Activated CD4-positive, alpha-beta T cell treated with anti-CD3 and anti-CD28 coated beads, Interleukin-2, amount 10 ng/mL, durations not matched to agents 7 days and 5 days (primary cell): ENCODE measurements at regions not wholly inside any gene's neighbourhood (a gene's known extent, or its start where the extent isn't known, plus 50 kb on each side); places are given as distances from the start of the nearest gene placed in this dataset.
"Not testable (repeated sequence)": the region's sequence is repeated elsewhere in the genome, so short reads cannot be mapped to it uniquely, and the experiment has no call there.

Experiments
- CTCF ChIA-PET: fragments of 350-600 bp; sonication (Branson Sonifier 250); formaldehyde crosslinking; loops from one replicate; lab custom pipeline; 2021; ENCODE audit warnings: antibody characterized with exemption; lab: Charles Lee
- POLR2A ChIA-PET: fragments of 350-600 bp; sonication (Branson Sonifier 250); formaldehyde crosslinking; loops from one replicate; lab custom pipeline; 2021; ENCODE audit warnings: antibody characterized with exemption; lab: Charles Lee
- DNase-seq: peaks from one replicate; pipeline ENCODE4 v3.0.0-alpha.2; 2020
- H3K27ac Mint-ChIP-seq: one replicate; pipeline ENCODE4 v1.8.0; 2021; ENCODE audit warnings: mild to moderate bottlenecking, moderate library complexity, mixed read lengths
- H3K27me3 Mint-ChIP-seq: one replicate; pipeline ENCODE4 v1.8.0; 2021; ENCODE audit warnings: mixed read lengths
- H3K36me3 Mint-ChIP-seq: one replicate; pipeline ENCODE4 v1.8.0; 2021; ENCODE audit warnings: low read depth, mixed read lengths
- H3K4me1 Mint-ChIP-seq: one replicate; pipeline ENCODE4 v1.8.0; 2021; ENCODE audit warnings: mixed read lengths
- H3K4me3 Mint-ChIP-seq: one replicate; pipeline ENCODE4 v1.8.0; 2021; ENCODE audit warnings: mild to moderate bottlenecking, moderate library complexity, mixed read lengths
- H3K9me3 Mint-ChIP-seq: one replicate; pipeline ENCODE4 v1.8.0; 2021; ENCODE audit warnings: mixed read lengths

DNA sequence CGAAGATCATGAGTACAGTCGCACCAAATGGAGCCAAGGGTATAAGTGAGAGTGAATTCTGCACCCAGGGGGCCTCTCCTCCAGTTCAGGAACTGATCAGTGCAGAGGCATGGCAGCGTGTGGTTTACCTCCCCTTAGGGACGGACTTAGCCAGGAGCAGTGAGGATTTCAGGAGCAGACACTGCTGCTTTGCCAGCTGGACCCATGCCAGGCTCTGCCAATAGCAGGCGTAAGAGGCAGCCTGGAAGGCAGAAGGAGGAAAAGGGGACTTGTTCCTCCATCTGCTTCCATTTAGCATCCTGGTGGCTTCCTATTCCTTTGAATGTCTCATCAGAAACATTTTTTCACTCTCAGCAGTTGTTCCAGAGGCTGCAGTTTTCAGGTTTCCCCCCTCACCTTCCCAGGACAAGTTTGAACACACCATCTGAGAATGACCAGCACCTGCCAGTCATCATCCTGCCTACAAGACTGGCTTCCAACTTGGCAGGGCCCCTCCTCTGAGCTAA, 137.0 kb upstream of the LMNTD1 start:
- CTCF ChIA-PET, result no interaction called here
- DNase-seq, result no peak
- Mint-ChIP-seq H3K27me3 (no peaks in the 10 kb centered on the region), H3K9me3 (peaks cover 8% of the 10 kb centered on the region), H3K27ac (no peak overlapping the region), H3K4me1 (no peaks in the 10 kb centered on the region), H3K4me3 (no peak overlapping the region), H3K36me3 (no peaks in the 10 kb centered on the region)
- POLR2A ChIA-PET, result interaction anchor here (0.5 kb wide), 1 partner anchor 79 kb away, joined by 4 read pairs; no protein-coding TSS in a partner anchor

GRCh38 chr12:25690996-25691864, 138.1 kb upstream of the LMNTD1 start:
- Mint-ChIP-seq H3K36me3 (no peaks in the 10 kb centered on the region), H3K4me3 (no peak overlapping the region), H3K27me3 (no peaks in the 10 kb centered on the region), H3K27ac (no peak overlapping the region), H3K9me3 (peaks cover 5% of the 10 kb centered on the region), H3K4me1 (no peaks in the 10 kb centered on the region)
- DNase-seq, result no peak
- CTCF ChIA-PET, result interaction anchor here (0.6 kb wide), 1 partner anchor 42 kb away, joined by 3 read pairs; no protein-coding TSS in a partner anchor
- POLR2A ChIA-PET, result interaction anchor here (0.5 kb wide), 1 partner anchor 78 kb away, joined by 4 read pairs; no protein-coding TSS in a partner anchor

DNA sequence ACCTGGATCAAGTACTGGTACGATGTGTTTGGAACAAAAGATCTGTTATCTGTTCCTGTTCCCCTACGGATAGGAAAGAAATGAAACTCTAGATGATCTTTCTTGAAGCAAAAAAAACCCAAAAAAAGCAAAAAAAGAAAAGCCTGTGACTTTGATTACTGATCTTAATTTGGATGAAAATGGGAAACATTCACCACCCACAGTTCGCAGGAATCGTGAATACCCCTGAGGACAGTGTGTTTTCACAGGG, 138.7 kb upstream of the LMNTD1 start:
- POLR2A ChIA-PET, result no interaction called here
- no peak for DNase-seq
- Mint-ChIP-seq H3K4me1 (no peaks in the 10 kb centered on the region), H3K4me3 (no peak overlapping the region), H3K27ac (no peak overlapping the region), H3K9me3 (peaks cover 7% of the 10 kb centered on the region), H3K27me3 (no peaks in the 10 kb centered on the region), H3K36me3 (no peaks in the 10 kb centered on the region)
- CTCF ChIA-PET, result interaction anchor here (0.6 kb wide), 1 partner anchor 42 kb away, joined by 3 read pairs; no protein-coding TSS in a partner anchor

- H3K4me1 Mint-ChIP-seq, result no peaks in the 10 kb centered on the region
- no peak overlapping the region for H3K27ac Mint-ChIP-seq
- no peak for DNase-seq
- ChIA-PET POLR2A (no interaction called here), CTCF (interaction anchor here (0.6 to 0.7 kb wide), 2 partner anchors 13 to 43 kb away, joined by 3 read pairs; no protein-coding TSS in a partner anchor)
- H3K36me3 Mint-ChIP-seq, result no peaks in the 10 kb centered on the region
- H3K27me3 Mint-ChIP-seq, result no peaks in the 10 kb centered on the region
- peaks cover 3% of the 10 kb centered on the region for H3K9me3 Mint-ChIP-seq
- no peak overlapping the region for H3K4me3 Mint-ChIP-seq
Observed at GRCh38 chr12:25692115-25693035, 139.3 kb upstream of the LMNTD1 start.

DNA sequence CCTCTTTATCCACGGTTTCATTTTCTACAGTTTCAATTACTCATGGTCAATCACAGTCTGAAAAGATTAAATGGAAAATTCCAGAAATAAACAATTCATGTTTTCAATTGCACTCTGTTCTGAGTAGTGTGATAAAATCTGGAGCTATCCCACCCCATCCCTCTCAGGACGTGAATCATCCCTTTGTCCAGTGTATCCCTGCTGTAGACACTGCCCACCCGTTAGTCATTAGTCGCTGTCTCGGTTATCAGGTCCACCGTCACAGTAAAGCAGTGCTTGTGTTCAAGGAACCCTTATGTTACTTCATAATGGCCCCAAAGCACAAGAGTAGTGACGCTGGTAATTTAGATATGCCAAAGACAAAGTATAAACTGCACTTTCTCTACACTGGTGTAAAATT, 141.0 kb upstream of the LMNTD1 start:
- H3K27me3 Mint-ChIP-seq, result no peaks in the 10 kb centered on the region
- CTCF ChIA-PET, result no interaction called here
- no peaks in the 10 kb centered on the region for H3K4me1 Mint-ChIP-seq
- no peaks in the 10 kb centered on the region for H3K36me3 Mint-ChIP-seq
- H3K4me3 Mint-ChIP-seq, result no peak overlapping the region
- POLR2A ChIA-PET, result no interaction called here
- peaks cover 2% of the 10 kb centered on the region for H3K9me3 Mint-ChIP-seq
- no peak for DNase-seq
- H3K27ac Mint-ChIP-seq, result no peak overlapping the region

- no peak overlapping the region for H3K4me3 Mint-ChIP-seq
- no peak for DNase-seq
- H3K4me1 Mint-ChIP-seq, result no peaks in the 10 kb centered on the region
- H3K36me3 Mint-ChIP-seq, result no peaks in the 10 kb centered on the region
- no peaks in the 10 kb centered on the region for H3K27me3 Mint-ChIP-seq
- peaks cover 2% of the 10 kb centered on the region for H3K9me3 Mint-ChIP-seq
- POLR2A ChIA-PET, result no interaction called here
- CTCF ChIA-PET, result no interaction called here
- H3K27ac Mint-ChIP-seq, result no peak overlapping the region
Observed at GRCh38 chr12:25695574-25695973, 142.5 kb upstream of the LMNTD1 start.

DNA sequence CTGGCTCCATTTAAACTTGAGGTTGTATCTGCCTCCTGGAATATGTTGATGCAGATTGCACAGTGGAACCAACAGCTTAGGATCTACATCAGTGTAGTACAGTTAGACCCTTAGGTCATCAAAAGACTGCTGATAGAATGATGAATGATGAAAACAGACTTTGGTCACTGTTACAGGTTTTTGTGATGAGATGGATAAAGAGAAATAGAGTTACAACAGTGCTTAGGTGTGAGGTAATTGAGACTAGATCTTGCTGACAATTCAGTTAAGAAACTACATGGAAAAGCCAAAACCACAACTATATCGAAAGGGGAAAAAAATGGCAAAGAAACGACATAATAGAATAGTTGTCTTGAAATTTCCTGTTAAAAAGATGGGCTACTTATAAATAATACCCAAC, 145.7 kb upstream of the LMNTD1 start:
- CTCF ChIA-PET, result no interaction called here

DNA sequence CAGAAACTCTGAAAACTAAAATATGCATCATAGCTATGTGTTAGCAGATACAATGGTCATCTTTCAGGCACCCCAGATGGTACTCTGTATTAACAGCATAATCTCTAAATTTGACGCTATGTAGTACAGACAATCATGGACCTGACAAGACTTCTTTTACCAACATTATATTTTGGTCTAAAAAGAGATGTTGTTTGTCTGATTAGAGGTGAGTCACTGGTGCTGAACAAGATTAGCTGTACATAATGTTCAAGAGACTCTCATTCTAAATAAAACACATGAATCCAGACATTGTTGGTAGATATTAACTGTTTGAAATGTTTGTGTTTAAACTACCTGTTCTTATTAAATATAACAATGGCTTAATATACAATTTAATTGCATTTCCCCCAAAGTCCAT, 146.4 kb upstream of the LMNTD1 start:
- Mint-ChIP-seq H3K27me3 (no peaks in the 10 kb centered on the region), H3K4me1 (no peaks in the 10 kb centered on the region), H3K9me3 (peaks cover 2% of the 10 kb centered on the region), H3K4me3 (no peak overlapping the region), H3K27ac (no peak overlapping the region), H3K36me3 (no peaks in the 10 kb centered on the region)
- no peak for DNase-seq
- ChIA-PET POLR2A (no interaction called here), CTCF (no interaction called here)

More for the DNA sequence above, 145.7 kb upstream of the LMNTD1 start:
- Mint-ChIP-seq H3K27ac (no peak overlapping the region), H3K9me3 (peaks cover 2% of the 10 kb centered on the region), H3K4me3 (no peak overlapping the region), H3K27me3 (no peaks in the 10 kb centered on the region), H3K4me1 (no peaks in the 10 kb centered on the region), H3K36me3 (no peaks in the 10 kb centered on the region)
- POLR2A ChIA-PET, result no interaction called here
- no peak for DNase-seq

GRCh38 chr12:25701290-25701689, 148.2 kb upstream of the LMNTD1 start:
- Mint-ChIP-seq H3K4me1 (peaks cover 9% of the 10 kb centered on the region), H3K27me3 (no peaks in the 10 kb centered on the region), H3K27ac (no peak overlapping the region), H3K4me3 (no peak overlapping the region), H3K9me3 (peaks cover 4% of the 10 kb centered on the region), H3K36me3 (no peaks in the 10 kb centered on the region)
- ChIA-PET CTCF (no interaction called here), POLR2A (no interaction called here)
- no peak for DNase-seq

- Mint-ChIP-seq H3K36me3 (no peaks in the 10 kb centered on the region), H3K4me1 (peaks cover 9% of the 10 kb centered on the region), H3K4me3 (no peak overlapping the region), H3K27ac (no peak overlapping the region), H3K9me3 (peaks cover 7% of the 10 kb centered on the region), H3K27me3 (no peaks in the 10 kb centered on the region)
- ChIA-PET POLR2A (no interaction called here), CTCF (no interaction called here)
- DNase-seq, result no peak
Observed at GRCh38 chr12:25702553-25702952, 149.5 kb upstream of the LMNTD1 start.

GRCh38 chr12:25705261-25705660, 152.2 kb upstream of the LMNTD1 start:
- Mint-ChIP-seq H3K4me3 (no peak overlapping the region), H3K27ac (no peak overlapping the region), H3K4me1 (peaks cover 9% of the 10 kb centered on the region), H3K9me3 (peaks cover 9% of the 10 kb centered on the region), H3K36me3 (no peaks in the 10 kb centered on the region), H3K27me3 (no peaks in the 10 kb centered on the region)
- ChIA-PET CTCF (no interaction called here), POLR2A (no interaction called here)
- no peak for DNase-seq

DNA sequence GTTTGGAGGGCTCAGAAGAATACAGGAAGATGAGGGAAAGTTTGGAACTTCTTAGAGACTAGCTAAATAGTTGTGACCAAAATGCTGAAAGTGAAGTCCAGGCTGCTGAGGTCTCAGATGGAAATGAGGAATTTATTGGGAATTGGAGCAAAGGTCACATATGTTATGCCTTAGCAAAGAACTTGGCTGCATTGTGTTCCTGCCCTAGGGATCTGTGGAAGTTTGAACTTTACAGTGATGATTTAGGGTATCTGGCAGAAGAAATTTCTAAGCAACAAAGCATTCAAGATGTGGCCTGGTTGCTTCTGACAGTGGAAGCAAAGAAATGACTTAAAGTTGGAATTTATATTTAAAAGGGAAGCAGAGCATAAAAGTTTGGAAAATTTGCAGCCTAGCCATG, 153.6 kb upstream of the LMNTD1 start:
- POLR2A ChIA-PET, CTCF ChIA-PET, H3K27me3 Mint-ChIP-seq, H3K4me3 Mint-ChIP-seq, H3K27ac Mint-ChIP-seq, H3K4me1 Mint-ChIP-seq, H3K36me3 Mint-ChIP-seq, DNase-seq: not testable (repeated sequence)
- peaks cover 16% of the 10 kb centered on the region for H3K9me3 Mint-ChIP-seq

DNA sequence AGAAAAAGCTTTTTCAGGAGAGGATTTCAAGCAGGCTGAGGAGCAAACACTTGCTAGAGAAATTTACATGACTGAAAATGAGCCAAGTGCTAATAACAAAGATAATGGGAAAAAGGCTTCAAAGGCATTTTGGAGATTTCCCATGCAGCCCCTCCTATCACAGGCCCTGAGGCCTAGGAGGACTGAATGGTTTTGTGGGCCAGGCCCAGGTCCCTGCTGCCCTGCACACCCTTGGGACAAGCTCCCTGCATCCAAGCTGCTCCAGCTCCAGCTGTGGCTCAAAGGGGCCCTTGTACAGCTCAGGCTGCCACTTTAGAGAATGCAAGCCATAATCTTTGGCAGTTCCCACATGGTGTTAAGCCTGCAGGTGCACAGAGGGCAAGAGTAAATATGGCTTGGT, 154.0 kb upstream of the LMNTD1 start:
- Mint-ChIP-seq H3K27me3 (no peaks in the 10 kb centered on the region), H3K27ac (no peak overlapping the region), H3K4me1 (peaks cover 9% of the 10 kb centered on the region), H3K4me3 (no peak overlapping the region), H3K9me3 (peaks cover 16% of the 10 kb centered on the region), H3K36me3 (peaks cover 2% of the 10 kb centered on the region)
- POLR2A ChIA-PET, result no interaction called here
- no peak for DNase-seq
- CTCF ChIA-PET, result no interaction called here
